Esophagus muscularis mucosa (tissue), 4 donors: ENCODE measurements at regions not wholly inside any gene's neighbourhood (a gene's known extent, or its start where the extent isn't known, plus 50 kb on each side); places are given as distances from the start of the nearest gene placed in this dataset.

Experiments used
- DNase-seq: peaks from one replicate; pipeline ENCODE4 v3.0.0-alpha.2; 2017; ENCODE audit errors: extremely low spot score
- H3K27ac ChIP-seq, 4 donors: fragments of 200-600 bp; sonication (generic); replicated peaks in 1 of 4; 1 replicate in 3 of 4; 2 replicates in 1 of 4; pipeline ENCODE4 v1.5.1; 2016 to 2019; ENCODE audit warnings: mild to moderate bottlenecking in 1 of 4
- H3K27me3 ChIP-seq, 4 donors: fragments of 200-600 bp; sonication (generic); one replicate each; pipeline versions ENCODE4 v1.5.1 to v1.6.0; 2016 to 2019
- H3K36me3 ChIP-seq, 4 donors: fragments of 200-600 bp; sonication (generic); one replicate each; pipeline ENCODE4 v1.5.1; 2016 to 2019
- H3K4me1 ChIP-seq, 4 donors: fragments of 200-600 bp; sonication (generic); one replicate each; pipeline ENCODE4 v1.5.1; 2016 to 2019
- H3K4me3 ChIP-seq, 4 donors: fragments of 200-600 bp; sonication (generic); 1 replicate in 2 of 4; 2 replicates in 2 of 4; pipeline ENCODE4 v1.5.1; 2016 to 2019; ENCODE audit warnings: mild to moderate bottlenecking in 4 of 4, moderate library complexity in 1 of 4
- H3K9me3 ChIP-seq, 4 donors: fragments of 200-600 bp; sonication (generic); 1 replicate in 3 of 4; 2 replicates in 1 of 4; pipeline ENCODE4 v1.5.1; 2016 to 2019
- CTCF ChIP-seq, 3 experiments: fragments of 200-600 bp in 2 of 3; fragments of 450-650 bp in 1 of 3; sonication (generic) in 2 of 3; IDR thresholded peaks; one replicate each; pipeline ENCODE4 v1.5.1; 2017 to 2019; ENCODE audit warnings: antibody characterized with exemption in 3 of 3, mild to moderate bottlenecking in 2 of 3, moderate library complexity in 1 of 3
- EP300 ChIP-seq: sonication (generic); formaldehyde crosslinking; IDR thresholded peaks from one replicate; pipeline ENCODE4 v1.6.1; 2017; ENCODE audit warnings: antibody characterized with exemption
- POLR2A ChIP-seq: fragments of 450-650 bp; IDR thresholded peaks from one replicate; pipeline ENCODE4 v1.6.1; 2017; ENCODE audit warnings: antibody characterized with exemption, moderate library complexity, mild to moderate bottlenecking, low read depth
- POLR2AphosphoS5 ChIP-seq, 2 donors: sonication (generic); formaldehyde crosslinking; IDR thresholded peaks; one replicate each; pipeline ENCODE4 v1.6.1; 2017; ENCODE audit warnings: antibody characterized with exemption in 2 of 2
- WGBS: methylation state at CpG from one replicate; pipeline ENCODE4 v1.1.5; 2018; 5-methylcytosine and 5-hydroxymethylcytosine counted together
- intact Hi-C: fragments of 100-400 bp; cut with DNase I; formaldehyde crosslinking; loops from one replicate; pipeline ENCODE4 v1.15.1; 2023

GRCh38 chr3:28042095-28042635 lies 199.3 kb upstream of the CMC1 start:
- TF ChIP-seq EP300 (no peak), POLR2A (no peak), POLR2AphosphoS5 (IDR thresholded peaks at IDR 0.05) (no peak), CTCF (IDR thresholded peaks at IDR 0.05) (no peak)
- WGBS = 79% methylated on average over 2 of the region's 2 CpGs
- H3K27me3 ChIP-seq = no peaks in the 10 kb centered on the region
- intact Hi-C loops = no loop called here
- no peaks in the 10 kb centered on the region for H3K9me3 ChIP-seq
- DNase-seq = no peak
- no peaks in the 10 kb centered on the region for H3K36me3 ChIP-seq
- no peak overlapping the region for H3K4me3 ChIP-seq
- no peak overlapping the region for H3K27ac ChIP-seq
- no peaks in the 10 kb centered on the region for H3K4me1 ChIP-seq

- Histone ChIP-seq H3K4me1 (no peaks in the 10 kb centered on the region), H3K9me3 (no peaks in the 10 kb centered on the region), H3K4me3 (no peak overlapping the region), H3K27me3 (no peaks in the 10 kb centered on the region), H3K36me3 (no peaks in the 10 kb centered on the region), H3K27ac (no peak overlapping the region)
- DNase-seq = no peak
- no peak for TF ChIP-seq EP300
- TF ChIP-seq POLR2AphosphoS5 (IDR thresholded peaks at IDR 0.05) = no peak
- TF ChIP-seq POLR2A = no peak
- no peak for TF ChIP-seq CTCF (IDR thresholded peaks at IDR 0.05)
- WGBS = 55% methylated on average over 1 of the region's 1 CpG
- intact Hi-C loops = no loop called here
These were observed 198.7 kb upstream of the CMC1 start for GRCh38 chr3:28042707-28043106.

- no peaks in the 10 kb centered on the region for H3K27me3 ChIP-seq
- H3K27ac ChIP-seq = no peak overlapping the region
- 84% methylated on average over 3 of the region's 3 CpGs for WGBS
- TF ChIP-seq POLR2A (no peak), POLR2AphosphoS5 (IDR thresholded peaks at IDR 0.05) (no peak), CTCF (IDR thresholded peaks at IDR 0.05) (no peak), EP300 (no peak)
- H3K4me1 ChIP-seq = no peaks in the 10 kb centered on the region
- intact Hi-C loops = no loop called here
- DNase-seq = no peak
- H3K4me3 ChIP-seq = no peak overlapping the region
- H3K9me3 ChIP-seq = no peaks in the 10 kb centered on the region
- no peaks in the 10 kb centered on the region for H3K36me3 ChIP-seq
These were observed 191.3 kb upstream of the CMC1 start for GRCh38 chr3:28050120-28050519.

- Histone ChIP-seq H3K9me3 (no peaks in the 10 kb centered on the region), H3K27ac (no peak overlapping the region), H3K4me3 (no peak overlapping the region), H3K4me1 (no peaks in the 10 kb centered on the region), H3K36me3 (no peaks in the 10 kb centered on the region), H3K27me3 (no peaks in the 10 kb centered on the region)
- intact Hi-C loops = no loop called here
- DNase-seq = no peak
- no peak for TF ChIP-seq EP300
- TF ChIP-seq POLR2A = no peak
- no peak for TF ChIP-seq POLR2AphosphoS5 (IDR thresholded peaks at IDR 0.05)
- TF ChIP-seq CTCF (IDR thresholded peaks at IDR 0.05) = no peak
- 87% methylated on average over 2 of the region's 2 CpGs for WGBS
These were observed 190.5 kb upstream of the CMC1 start for GRCh38 chr3:28050885-28051284.

GRCh38 chr3:28053759-28054158 lies 187.7 kb upstream of the CMC1 start:
- no peak overlapping the region for H3K27ac ChIP-seq
- no peaks in the 10 kb centered on the region for H3K9me3 ChIP-seq
- 15% methylated on average over 1 of the region's 1 CpG for WGBS
- TF ChIP-seq CTCF (IDR thresholded peaks at IDR 0.05) (no peak), POLR2A (no peak), POLR2AphosphoS5 (IDR thresholded peaks at IDR 0.05) (no peak), EP300 (no peak)
- DNase-seq = no peak
- intact Hi-C loops = no loop called here
- H3K27me3 ChIP-seq = no peaks in the 10 kb centered on the region
- H3K36me3 ChIP-seq = no peaks in the 10 kb centered on the region
- no peaks in the 10 kb centered on the region for H3K4me1 ChIP-seq
- no peak overlapping the region for H3K4me3 ChIP-seq
